ENCODE measurements at regions not wholly inside any gene's neighbourhood (a gene's known extent, or its start where the extent isn't known, plus 50 kb on each side); places are given as distances from the start of the nearest gene placed in this dataset.

DNA sequence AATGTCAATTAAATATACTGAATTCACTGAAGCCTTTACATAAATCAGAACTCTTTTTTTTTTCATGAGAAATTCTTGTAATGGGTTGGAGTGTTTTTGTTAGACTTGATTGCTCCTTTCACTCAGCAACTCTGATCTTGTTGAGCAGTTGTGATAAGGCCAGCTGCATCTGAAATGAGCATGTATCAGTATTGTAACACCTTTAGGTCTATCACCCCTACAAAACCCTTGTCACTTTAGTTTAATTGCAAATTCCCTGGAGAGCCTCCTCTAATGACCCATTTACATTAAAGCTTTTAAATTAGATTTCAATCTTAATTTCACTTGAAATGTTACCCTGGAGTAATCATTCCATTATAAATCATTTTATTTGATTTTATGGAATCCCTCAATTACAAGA lies 346.8 kb upstream of the TCF4 start:
- no peaks in the 10 kb centered on the region for H3K9me3 ChIP-seq
- TF ChIP-seq, protein P1, sequence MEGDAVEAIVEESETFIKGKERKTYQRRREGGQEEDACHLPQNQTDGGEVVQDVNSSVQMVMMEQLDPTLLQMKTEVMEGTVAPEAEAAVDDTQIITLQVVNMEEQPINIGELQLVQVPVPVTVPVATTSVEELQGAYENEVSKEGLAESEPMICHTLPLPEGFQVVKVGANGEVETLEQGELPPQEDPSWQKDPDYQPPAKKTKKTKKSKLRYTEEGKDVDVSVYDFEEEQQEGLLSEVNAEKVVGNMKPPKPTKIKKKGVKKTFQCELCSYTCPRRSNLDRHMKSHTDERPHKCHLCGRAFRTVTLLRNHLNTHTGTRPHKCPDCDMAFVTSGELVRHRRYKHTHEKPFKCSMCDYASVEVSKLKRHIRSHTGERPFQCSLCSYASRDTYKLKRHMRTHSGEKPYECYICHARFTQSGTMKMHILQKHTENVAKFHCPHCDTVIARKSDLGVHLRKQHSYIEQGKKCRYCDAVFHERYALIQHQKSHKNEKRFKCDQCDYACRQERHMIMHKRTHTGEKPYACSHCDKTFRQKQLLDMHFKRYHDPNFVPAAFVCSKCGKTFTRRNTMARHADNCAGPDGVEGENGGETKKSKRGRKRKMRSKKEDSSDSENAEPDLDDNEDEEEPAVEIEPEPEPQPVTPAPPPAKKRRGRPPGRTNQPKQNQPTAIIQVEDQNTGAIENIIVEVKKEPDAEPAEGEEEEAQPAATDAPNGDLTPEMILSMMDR (IDR thresholded peaks at IDR 0.05) = no peak
- TF ChIP-seq POLR2A (IDR thresholded peaks at IDR 0.05) = no peak
- no peaks in the 10 kb centered on the region for H3K4me1 ChIP-seq
- no peaks in the 10 kb centered on the region for H3K36me3 ChIP-seq
- H3K27ac ChIP-seq = no peak overlapping the region
- no peaks in the 10 kb centered on the region for H3K27me3 ChIP-seq
- no peak overlapping the region for H3K4me3 ChIP-seq (replicated peaks in 1 of 3)
- DNase-seq = no peak
- intact Hi-C loops (cut with DNase I) = no loop called here

DNA sequence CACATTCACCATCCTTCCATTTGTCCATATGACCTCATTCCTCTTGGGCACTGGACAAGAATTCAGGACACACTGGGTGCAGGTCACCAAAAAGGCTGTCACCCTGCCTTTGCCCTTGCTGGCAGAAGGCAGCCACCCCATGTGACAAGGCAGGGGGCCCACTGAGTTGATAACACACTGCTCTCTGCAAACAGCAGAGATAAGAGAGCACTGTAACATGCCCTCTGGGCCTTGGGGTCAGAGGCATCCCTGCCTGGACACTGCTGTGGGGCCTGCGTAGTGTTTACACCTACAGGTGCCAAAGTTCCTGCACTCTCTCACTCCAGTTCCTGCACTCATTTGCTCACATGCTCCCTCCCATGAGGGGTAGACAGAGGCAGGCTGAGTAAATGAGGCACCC lies 344.7 kb upstream of the TCF4 start:
- DNase-seq = no peak
- intact Hi-C loops (cut with DNase I) = no loop called here

DNA sequence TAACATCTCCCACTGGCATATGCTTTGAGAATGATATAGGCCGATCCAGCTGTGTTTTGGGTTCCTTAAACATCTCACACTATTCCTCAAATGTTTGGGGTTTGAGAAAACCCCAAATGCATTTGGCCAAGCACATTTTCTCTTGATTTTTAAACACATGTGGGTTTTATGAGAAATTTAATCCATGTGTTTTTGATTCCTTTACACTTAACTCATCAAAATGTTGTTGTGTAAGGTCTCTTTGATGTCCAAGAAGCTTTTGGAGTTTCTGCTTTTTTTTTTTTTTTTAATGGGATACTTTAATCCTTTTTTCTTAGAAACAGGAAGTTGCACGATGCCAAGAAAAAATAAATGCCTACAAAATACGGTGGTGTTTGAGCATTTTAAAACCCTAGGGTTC lies 339.8 kb upstream of the TCF4 start:
- no peaks in the 10 kb centered on the region for H3K4me1 ChIP-seq
- H3K27me3 ChIP-seq = no peaks in the 10 kb centered on the region
- intact Hi-C loops (cut with DNase I) = no loop called here
- DNase-seq = no peak
- H3K36me3 ChIP-seq = no peaks in the 10 kb centered on the region
- no peak overlapping the region for H3K4me3 ChIP-seq (replicated peaks in 1 of 3)
- TF ChIP-seq, protein P1 (IDR thresholded peaks at IDR 0.05) = no peak
- TF ChIP-seq POLR2A (IDR thresholded peaks at IDR 0.05) = no peak
- H3K27ac ChIP-seq = no peak overlapping the region
- H3K9me3 ChIP-seq = no peaks in the 10 kb centered on the region
- 66 to 78% methylated on average over 3 of the region's 3 CpGs for WGBS, 2 donors

More for the DNA sequence above, 344.7 kb upstream of the TCF4 start:
- Histone ChIP-seq H3K27me3 (no peaks in the 10 kb centered on the region), H3K27ac (no peak overlapping the region), H3K4me1 (no peaks in the 10 kb centered on the region), H3K9me3 (no peaks in the 10 kb centered on the region), H3K36me3 (no peaks in the 10 kb centered on the region), H3K4me3 (replicated peaks in 1 of 3) (no peak overlapping the region)
- TF ChIP-seq, protein P1 (IDR thresholded peaks at IDR 0.05) = no peak
- no peak for TF ChIP-seq POLR2A (IDR thresholded peaks at IDR 0.05)
- 100% methylated on average over 1 of the region's 1 CpG for WGBS, 2 donors

DNA sequence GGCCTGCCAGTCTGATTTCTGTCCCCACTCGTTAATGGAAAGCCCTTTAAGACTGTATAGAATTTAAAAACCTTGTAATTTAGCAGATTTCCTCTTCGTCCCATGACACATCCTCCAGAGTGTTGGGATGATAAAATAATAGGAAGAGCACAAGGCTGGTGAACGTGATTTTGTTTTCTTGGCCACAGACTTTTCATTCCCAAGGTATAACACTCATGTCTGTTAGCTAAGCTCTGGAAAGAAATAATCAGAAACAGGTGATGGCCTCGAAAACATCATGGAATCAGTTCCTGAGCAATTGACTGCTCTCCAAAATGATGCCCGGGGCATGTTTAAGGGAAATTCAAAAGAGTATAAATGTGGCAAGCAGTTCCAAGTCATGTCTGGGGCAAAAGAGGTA lies 337.8 kb upstream of the TCF4 start:
- Histone ChIP-seq H3K27ac (no peak overlapping the region), H3K4me3 (replicated peaks in 1 of 3) (no peak overlapping the region), H3K4me1 (no peaks in the 10 kb centered on the region), H3K9me3 (no peaks in the 10 kb centered on the region), H3K27me3 (no peaks in the 10 kb centered on the region), H3K36me3 (no peaks in the 10 kb centered on the region)
- 86 to 87% methylated on average over 5 of the region's 5 CpGs for WGBS, 2 donors
- TF ChIP-seq POLR2A (IDR thresholded peaks at IDR 0.05) = no peak
- TF ChIP-seq, protein P1 (IDR thresholded peaks at IDR 0.05) = no peak
- DNase-seq = no peak
- intact Hi-C loops (cut with DNase I) = no loop called here

DNA sequence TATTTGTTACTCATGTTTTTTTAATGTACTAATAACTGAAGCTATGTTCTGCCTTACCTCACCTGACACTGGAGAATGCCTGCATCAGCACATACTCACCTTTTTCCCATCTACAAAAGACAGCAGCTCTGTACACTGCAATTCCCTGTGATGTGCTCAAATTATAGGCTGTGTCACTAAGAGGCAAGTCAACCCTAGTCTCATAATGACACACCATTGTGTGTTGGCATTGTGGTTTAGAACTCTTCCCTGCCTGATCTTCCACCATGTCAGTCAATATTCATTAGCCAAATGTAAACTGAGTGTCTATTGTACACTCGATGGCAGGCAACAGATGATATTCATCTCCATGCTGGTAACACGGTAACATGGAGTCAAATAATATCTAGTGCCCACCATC lies 332.1 kb upstream of the TCF4 start:
- H3K27me3 ChIP-seq = no peaks in the 10 kb centered on the region
- 93 to 96% methylated on average over 2 of the region's 2 CpGs for WGBS, 2 donors
- TF ChIP-seq POLR2A (IDR thresholded peaks at IDR 0.05) = no peak
- TF ChIP-seq, protein P1 (IDR thresholded peaks at IDR 0.05) = no peak
- DNase-seq = no peak
- H3K9me3 ChIP-seq = no peaks in the 10 kb centered on the region
- H3K36me3 ChIP-seq = no peaks in the 10 kb centered on the region
- no peak overlapping the region for H3K4me3 ChIP-seq (replicated peaks in 1 of 3)
- H3K4me1 ChIP-seq = no peaks in the 10 kb centered on the region
- no peak overlapping the region for H3K27ac ChIP-seq
- intact Hi-C loops (cut with DNase I) = no loop called here
